ENCODE measurements at regions not wholly inside any gene's neighbourhood (a gene's known extent, or its start where the extent isn't known, plus 50 kb on each side); places are given as distances from the start of the nearest gene placed in this dataset.
"Not testable (repeated sequence)": the region's sequence is repeated elsewhere in the genome, so short reads cannot be mapped to it uniquely, and the experiment has no call there.

GRCh38 chr6:58090067-58090466, 772.6 kb downstream of the PRIM2 start:
- ATAC-seq, H3K4me3 Mint-ChIP-seq, H3K27me3 Mint-ChIP-seq, H3K27ac Mint-ChIP-seq, H3K4me1 Mint-ChIP-seq, H3K36me3 Mint-ChIP-seq, POLR2A ChIA-PET, H3K9me3 Mint-ChIP-seq, DNase-seq: not testable (repeated sequence)

GRCh38 chr6:58097251-58097650, 779.8 kb downstream of the PRIM2 start:
- H3K27ac Mint-ChIP-seq, DNase-seq, H3K27me3 Mint-ChIP-seq, POLR2A ChIA-PET, ATAC-seq, H3K36me3 Mint-ChIP-seq, H3K4me1 Mint-ChIP-seq, H3K4me3 Mint-ChIP-seq: not testable (repeated sequence)
- peaks cover 0 to 19% (median 4%) of the 10 kb centered on the region in 9 donors for H3K9me3 Mint-ChIP-seq

GRCh38 chr6:58113960-58114359, 796.5 kb downstream of the PRIM2 start:
- H3K36me3 Mint-ChIP-seq = no peaks in the 10 kb centered on the region
- H3K4me3 Mint-ChIP-seq = no peak overlapping the region
- peaks cover 0 to 8% (median 0%) of the 10 kb centered on the region in 9 donors for H3K9me3 Mint-ChIP-seq
- peaks cover 0 to 4% (median 0%) of the 10 kb centered on the region in 5 donors for H3K27me3 Mint-ChIP-seq
- ATAC-seq (no peak), DNase-seq (no peak)
- H3K27ac Mint-ChIP-seq = no peak overlapping the region
- H3K4me1 Mint-ChIP-seq = no peaks in the 10 kb centered on the region
- POLR2A ChIA-PET = no interaction called here

- H3K4me3 Mint-ChIP-seq, POLR2A ChIA-PET, DNase-seq, H3K9me3 Mint-ChIP-seq, ATAC-seq, H3K36me3 Mint-ChIP-seq, H3K4me1 Mint-ChIP-seq, H3K27ac Mint-ChIP-seq, H3K27me3 Mint-ChIP-seq: not testable (repeated sequence)
Measured at GRCh38 chr6:58117162-58117561, 799.7 kb downstream of the PRIM2 start.

GRCh38 chr6:58121616-58122015, 804.2 kb downstream of the PRIM2 start:
- POLR2A ChIA-PET, ATAC-seq, H3K27ac Mint-ChIP-seq, H3K4me3 Mint-ChIP-seq, H3K27me3 Mint-ChIP-seq, H3K36me3 Mint-ChIP-seq, H3K9me3 Mint-ChIP-seq, DNase-seq, H3K4me1 Mint-ChIP-seq: not testable (repeated sequence)

- H3K27ac Mint-ChIP-seq, POLR2A ChIA-PET, DNase-seq, H3K9me3 Mint-ChIP-seq, ATAC-seq, H3K27me3 Mint-ChIP-seq, H3K4me1 Mint-ChIP-seq, H3K36me3 Mint-ChIP-seq, H3K4me3 Mint-ChIP-seq: not testable (repeated sequence)
Measured at GRCh38 chr6:58123770-58124169, 806.3 kb downstream of the PRIM2 start.

GRCh38 chr6:58128549-58128948, 811.1 kb downstream of the PRIM2 start:
- DNase-seq, H3K27ac Mint-ChIP-seq, H3K27me3 Mint-ChIP-seq, H3K4me3 Mint-ChIP-seq, ATAC-seq, POLR2A ChIA-PET, H3K36me3 Mint-ChIP-seq, H3K4me1 Mint-ChIP-seq: not testable (repeated sequence)
- peaks cover 2 to 21% (median 13%) of the 10 kb centered on the region in 9 donors for H3K9me3 Mint-ChIP-seq

GRCh38 chr6:58129098-58129497, 811.7 kb downstream of the PRIM2 start:
- H3K27ac Mint-ChIP-seq, POLR2A ChIA-PET, H3K4me1 Mint-ChIP-seq, ATAC-seq, H3K27me3 Mint-ChIP-seq, H3K36me3 Mint-ChIP-seq, DNase-seq, H3K4me3 Mint-ChIP-seq: not testable (repeated sequence)
- H3K9me3 Mint-ChIP-seq = peaks cover 2 to 23% (median 13%) of the 10 kb centered on the region in 9 donors

GRCh38 chr6:58139746-58140145, 822.3 kb downstream of the PRIM2 start:
- H3K4me3 Mint-ChIP-seq, ATAC-seq, H3K27ac Mint-ChIP-seq, H3K36me3 Mint-ChIP-seq, H3K27me3 Mint-ChIP-seq, H3K4me1 Mint-ChIP-seq, POLR2A ChIA-PET, DNase-seq: not testable (repeated sequence)
- H3K9me3 Mint-ChIP-seq = peaks cover 0 to 13% (median 0%) of the 10 kb centered on the region in 9 donors

GRCh38 chr6:58171025-58171424, 853.6 kb downstream of the PRIM2 start:
- H3K36me3 Mint-ChIP-seq, H3K4me3 Mint-ChIP-seq, ATAC-seq, H3K9me3 Mint-ChIP-seq, H3K27me3 Mint-ChIP-seq, DNase-seq, H3K4me1 Mint-ChIP-seq, POLR2A ChIA-PET, H3K27ac Mint-ChIP-seq: not testable (repeated sequence)

- H3K9me3 Mint-ChIP-seq, DNase-seq, H3K4me1 Mint-ChIP-seq, H3K27ac Mint-ChIP-seq, POLR2A ChIA-PET, H3K36me3 Mint-ChIP-seq, H3K27me3 Mint-ChIP-seq, H3K4me3 Mint-ChIP-seq, ATAC-seq: not testable (repeated sequence)
Measured at GRCh38 chr6:58181557-58182065, 864.2 kb downstream of the PRIM2 start.

GRCh38 chr6:58185300-58185699, 867.9 kb downstream of the PRIM2 start:
- H3K4me3 Mint-ChIP-seq, H3K36me3 Mint-ChIP-seq, POLR2A ChIA-PET, DNase-seq, H3K27ac Mint-ChIP-seq, H3K4me1 Mint-ChIP-seq, ATAC-seq, H3K27me3 Mint-ChIP-seq: not testable (repeated sequence)
- peaks cover 0 to 10% (median 3%) of the 10 kb centered on the region in 9 donors for H3K9me3 Mint-ChIP-seq

- H3K4me1 Mint-ChIP-seq = not testable (repeated sequence)
Measured at GRCh38 chr6:58193209-58193608, 875.8 kb downstream of the PRIM2 start.

GRCh38 chr6:58198301-58198700, 880.9 kb downstream of the PRIM2 start:
- H3K27me3 Mint-ChIP-seq = no peaks in the 10 kb centered on the region
- POLR2A ChIA-PET = no interaction called here
- H3K27ac Mint-ChIP-seq = no peak overlapping the region
- no peak for DNase-seq
- no peak for ATAC-seq
- H3K36me3 Mint-ChIP-seq = no peaks in the 10 kb centered on the region
- no peak overlapping the region for H3K4me3 Mint-ChIP-seq
- peaks cover 0 to 15% (median 0%) of the 10 kb centered on the region in 9 donors for H3K9me3 Mint-ChIP-seq
- H3K4me1 Mint-ChIP-seq = no peaks in the 10 kb centered on the region

More at GRCh38 chr6:58193209-58193608, 875.8 kb downstream of the PRIM2 start:
- H3K9me3 Mint-ChIP-seq = peaks cover 0 to 20% (median 6%) of the 10 kb centered on the region in 9 donors
- DNase-seq, ATAC-seq, H3K27ac Mint-ChIP-seq, H3K36me3 Mint-ChIP-seq, H3K4me3 Mint-ChIP-seq, POLR2A ChIA-PET, H3K27me3 Mint-ChIP-seq: not testable (repeated sequence)
